ENCODE measurements at regions not wholly inside any gene's neighbourhood (a gene's known extent, or its start where the extent isn't known, plus 50 kb on each side); places are given as distances from the start of the nearest gene placed in this dataset.
"Not testable (repeated sequence)": the region's sequence is repeated elsewhere in the genome, so short reads cannot be mapped to it uniquely, and the experiment has no call there.

- Histone ChIP-seq H3K27ac (no peak overlapping the region), H3K4me3 (no peak overlapping the region)
- TF ChIP-seq CTCF (IDR thresholded peaks at IDR 0.05) = no peak
- no peak for DNase-seq (ENCODE audit: low spot score)
Observed at GRCh38 chr2:47964277-47964676, 58.0 kb upstream of the FBXO11 start.

- no peak overlapping the region for H3K27ac ChIP-seq
- DNase-seq (ENCODE audit: low spot score) = no peak
- H3K4me3 ChIP-seq = no peak overlapping the region
- TF ChIP-seq CTCF (IDR thresholded peaks at IDR 0.05) = no peak
Observed at GRCh38 chr2:47964722-47965434, 58.6 kb upstream of the FBXO11 start.

GRCh38 chr2:47976728-47977127 is 70.4 kb upstream of the FBXO11 start:
- H3K4me3 ChIP-seq; H3K27ac ChIP-seq; DNase-seq (ENCODE audit: low spot score): not testable (repeated sequence)

- TF ChIP-seq CTCF (IDR thresholded peaks at IDR 0.05) = no peak
- no peak for DNase-seq (ENCODE audit: low spot score)
- Histone ChIP-seq H3K27ac (no peak overlapping the region), H3K4me3 (no peak overlapping the region)
Observed at GRCh38 chr2:47984041-47984440, 77.7 kb upstream of the FBXO11 start.

GRCh38 chr2:47990503-47990902 is 84.2 kb upstream of the FBXO11 start:
- DNase-seq (ENCODE audit: low spot score) = no peak
- no peak overlapping the region for H3K4me3 ChIP-seq
- no peak overlapping the region for H3K27ac ChIP-seq
- TF ChIP-seq CTCF (IDR thresholded peaks at IDR 0.05) = no peak

GRCh38 chr2:47992671-47993070 is 86.4 kb upstream of the FBXO11 start:
- Histone ChIP-seq H3K27ac (no peak overlapping the region), H3K4me3 (no peak overlapping the region)
- DNase-seq (ENCODE audit: low spot score) = no peak
- TF ChIP-seq CTCF (IDR thresholded peaks at IDR 0.05) = no peak

- DNase-seq (ENCODE audit: low spot score) = no peak
- Histone ChIP-seq H3K27ac (no peak overlapping the region), H3K4me3 (no peak overlapping the region)
- TF ChIP-seq CTCF (IDR thresholded peaks at IDR 0.05) = no peak
Observed at GRCh38 chr2:47996808-47997207, 90.5 kb upstream of the FBXO11 start.

Measured in coronary artery (tissue), 2 donors.